HCT116 (cell line): ENCODE measurements at regions not wholly inside any gene's neighbourhood (a gene's known extent, or its start where the extent isn't known, plus 50 kb on each side); places are given as distances from the start of the nearest gene placed in this dataset.

Experiments
- ATAC-seq: fragments of 200-7000 bp; cut with Tn5 transposase; 2 replicates; pipeline ENCODE4 v1.9.1; 2020; ENCODE audit warnings: mild to moderate bottlenecking, moderate library complexity
- BruUV-seq: library from RNA; stranded (reverse); fragments of 400-500 nt; replicated peaks from 2 replicates; lab custom pipeline; 2021; lab: Mats Ljungman, UMichigan
- CTCF ChIA-PET: fragments of 300-600 bp; sonication (Branson Sonifier 250); formaldehyde crosslinking; loops from one replicate; lab custom pipeline; 2021; ENCODE audit warnings: antibody characterized with exemption; lab: Charles Lee
- POLR2A ChIA-PET: fragments of 300-600, 350-600 bp; sonication (Branson Sonifier 250); formaldehyde crosslinking; loops from one replicate; lab custom pipeline; 2021; ENCODE audit warnings: antibody characterized with exemption; lab: Charles Lee
- RAD21 ChIA-PET, 2 experiments: fragments of 300-600 bp; sonication (Branson Sonifier 250); formaldehyde crosslinking; loops; one replicate each; lab custom pipeline; 2023; ENCODE audit warnings: low total read pairs in 2 of 2; ENCODE audit not compliant: uncharacterized antibody in 2 of 2, unreplicated experiment in 2 of 2, low non-redundant PET in 1 of 2; lab: Charles Lee
- DNase-seq: peaks from one replicate; pipeline ENCODE4 v3.0.0-alpha.2; 2010; ENCODE audit warnings: low read depth, low spot score
- H2AFZ ChIP-seq: fragments of 200-600 bp; shearing (Covaris generic), sonication (generic); 2 replicates; pipeline ENCODE4 v1.6.1; 2017; ENCODE audit warnings: low read depth, mixed run types, mixed read lengths, antibody characterized with exemption, low read length; ENCODE audit not compliant: poor library complexity, severe bottlenecking
- H3K27ac ChIP-seq: 2 replicates; pipeline ENCODE4 v1.5.1; 2012; ENCODE audit warnings: low read depth, low read length
- H3K27me3 ChIP-seq: fragments of 200-600 bp; sonication (generic); 2 replicates; pipeline ENCODE4 v1.6.1; 2016; ENCODE audit warnings: mixed run types, low read length, mixed read lengths; ENCODE audit not compliant: insufficient read depth
- H3K36me3 ChIP-seq, 2 experiments: fragments of 200-500 bp in 1 of 2; fragments of 200-600 bp in 1 of 2; sonication (Bioruptor generic) in 1 of 2; sonication (generic) in 1 of 2; 2 replicates each; pipeline versions ENCODE4 v1.5.1 to v1.6.1; 2014 to 2016; ENCODE audit warnings: low read length in 2 of 2, inconsistent platforms in 1 of 2, mixed read lengths in 1 of 2, mixed run types in 1 of 2; ENCODE audit not compliant: insufficient read depth in 2 of 2, control insufficient read depth in 1 of 2
- H3K4me1 ChIP-seq, 2 experiments: fragments of 200-600 bp in 1 of 2; sonication (generic) in 1 of 2; 2 replicates each; pipeline versions ENCODE4 v1.5.1 to v1.6.1; 2012 to 2017; ENCODE audit warnings: low read length in 2 of 2, inconsistent platforms in 1 of 2, mild to moderate bottlenecking in 1 of 2, mixed read lengths in 1 of 2, mixed run types in 1 of 2, moderate library complexity in 1 of 2; ENCODE audit not compliant: insufficient read depth in 2 of 2, control insufficient read depth in 1 of 2
- H3K4me2 ChIP-seq: fragments of 200-600 bp; sonication (generic); 2 replicates; pipeline ENCODE4 v1.6.1; 2017; ENCODE audit warnings: mixed run types, low read length, mixed read lengths
- H3K4me3 ChIP-seq, 2 experiments: fragments of 200-600 bp in 1 of 2; sonication (generic) in 1 of 2; replicated peaks in 1 of 2; 2 replicates each; pipeline ENCODE4 v1.5.1; 2011 to 2016; ENCODE audit warnings: low read length in 2 of 2, control low read depth in 1 of 2, low read depth in 1 of 2, mild to moderate bottlenecking in 1 of 2, mixed read lengths in 1 of 2, mixed run types in 1 of 2
- H3K79me2 ChIP-seq: fragments of 200-600 bp; sonication (generic); 2 replicates; pipeline ENCODE4 v1.6.1; 2017; ENCODE audit warnings: mild to moderate bottlenecking, mixed run types, low read length, moderate library complexity, mixed read lengths; ENCODE audit not compliant: insufficient read depth
- H3K9ac ChIP-seq: fragments of 200-600 bp; sonication (generic); 2 replicates; pipeline ENCODE4 v1.6.1; 2016; ENCODE audit warnings: low read length, mixed read lengths
- H3K9me2 ChIP-seq: fragments of 200-600 bp; sonication (generic), shearing (Covaris generic); 2 replicates; pipeline ENCODE4 v1.6.1; 2017; ENCODE audit warnings: mixed run types, mild to moderate bottlenecking, moderate library complexity; ENCODE audit not compliant: insufficient read depth
- H3K9me3 ChIP-seq, 2 experiments: fragments of 200-500 bp in 1 of 2; fragments of 200-600 bp in 1 of 2; sonication (Bioruptor generic) in 1 of 2; sonication (generic) in 1 of 2; 2 replicates each; pipeline ENCODE4 v1.6.1; 2014 to 2017; ENCODE audit warnings: low read length in 2 of 2, mixed read lengths in 2 of 2, inconsistent platforms in 1 of 2, low read depth in 1 of 2, mild to moderate bottlenecking in 1 of 2, mixed run types in 1 of 2, moderate library complexity in 1 of 2; ENCODE audit not compliant: control insufficient read depth in 1 of 2, insufficient read depth in 1 of 2
- H4K20me1 ChIP-seq: fragments of 200-600 bp; sonication (generic), shearing (Covaris generic); 2 replicates; pipeline ENCODE4 v1.6.1; 2017; ENCODE audit warnings: mixed run types, mild to moderate bottlenecking, moderate library complexity; ENCODE audit not compliant: insufficient read depth
- ATF3 ChIP-seq: IDR thresholded peaks from 2 replicates; pipeline ENCODE4 v1.6.1; 2012
- CEBPB ChIP-seq: IDR thresholded peaks from 2 replicates; pipeline ENCODE4 v1.6.1; 2012; ENCODE audit warnings: low read depth
- ELF1 ChIP-seq: IDR thresholded peaks from 2 replicates; pipeline ENCODE4 v1.6.1; 2012; ENCODE audit warnings: low read depth, borderline replicate concordance
- EZH2 ChIP-seq: fragments of 200-600 bp; sonication (generic); IDR thresholded peaks from 2 replicates; pipeline ENCODE4 v1.6.1; 2017; ENCODE audit warnings: antibody characterized with exemption, mixed run types
- EZH2phosphoT487 ChIP-seq: fragments of 200-600 bp; IDR thresholded peaks from 2 replicates; pipeline ENCODE4 v1.6.1; 2018; ENCODE audit warnings: antibody characterized with exemption, borderline replicate concordance
- FOSL1 ChIP-seq: IDR thresholded peaks from 2 replicates; pipeline ENCODE4 v1.6.1; 2012; ENCODE audit warnings: low read depth
- MAX ChIP-seq: IDR thresholded peaks from 2 replicates; pipeline ENCODE4 v1.6.1; 2012
- POLR2A ChIP-seq: IDR thresholded peaks from 2 replicates; pipeline ENCODE4 v1.7.0; 2011; ENCODE audit warnings: borderline replicate concordance; ENCODE audit not compliant: insufficient read depth, insufficient read length; ENCODE audit errors: extremely low read depth
- POLR2AphosphoS5 ChIP-seq: IDR thresholded peaks from 2 replicates; pipeline ENCODE4 v1.6.1; 2011; ENCODE audit warnings: mild to moderate bottlenecking, low read depth, low read length, moderate library complexity
- RAD21 ChIP-seq: IDR thresholded peaks from 2 replicates; pipeline ENCODE4 v1.6.1; 2012; ENCODE audit warnings: low read depth, mild to moderate bottlenecking
- REST ChIP-seq: IDR thresholded peaks from 2 replicates; pipeline ENCODE4 v1.6.1; 2012; ENCODE audit warnings: low read depth
- SIN3A ChIP-seq: IDR thresholded peaks from 2 replicates; pipeline ENCODE4 v1.6.1; 2012; ENCODE audit warnings: low read depth
- SP1 ChIP-seq: IDR thresholded peaks from 2 replicates; pipeline ENCODE4 v1.6.1; 2012; ENCODE audit warnings: low read depth
- SRF ChIP-seq: IDR thresholded peaks from 2 replicates; pipeline ENCODE4 v1.6.1; 2012; ENCODE audit warnings: low read depth
- TCF7L2 ChIP-seq: IDR thresholded peaks from 2 replicates; pipeline ENCODE4 v1.7.0; 2011; ENCODE audit warnings: borderline replicate concordance, inconsistent platforms; ENCODE audit not compliant: insufficient read depth, insufficient read length; ENCODE audit errors: extremely low read depth
- YY1 ChIP-seq: IDR thresholded peaks from 2 replicates; pipeline ENCODE4 v1.6.1; 2011; ENCODE audit warnings: low read length, low read depth, moderate library complexity, mild to moderate bottlenecking; ENCODE audit not compliant: insufficient replicate concordance; ENCODE audit errors: extremely low read depth
- ZNF274 ChIP-seq: fragments of 200-500 bp; sonication (Bioruptor generic); IDR thresholded peaks from 2 replicates; pipeline ENCODE4 v1.6.1; 2014; ENCODE audit warnings: mild to moderate bottlenecking, low read depth, low read length, inconsistent platforms
- intact Hi-C: fragments of 100-400 bp; cut with micrococcal nuclease; formaldehyde crosslinking; loops from 2 replicates; pipeline ENCODE4 v1.10.0; 2022

GRCh38 chr5:167052791-167053190, 1238.7 kb upstream of the WWC1 start:
- CTCF ChIA-PET: no interaction called here
- no peak overlapping the region for H2AFZ ChIP-seq
- H4K20me1 ChIP-seq: no peaks in the 10 kb centered on the region
- no peak overlapping the region for H3K9ac ChIP-seq
- POLR2A ChIA-PET: no interaction called here
- no TSS peak for BruUV-seq
- H3K36me3 ChIP-seq: no peaks in the 10 kb centered on the region
- intact Hi-C loops: no loop called here
- no peak overlapping the region for H3K27ac ChIP-seq
- H3K9me3 ChIP-seq: peaks cover 0 to 4% of the 10 kb centered on the region in 2 experiments; a peak in 2 of 4 replicates
- no peak overlapping the region for H3K4me2 ChIP-seq
- no peaks in the 10 kb centered on the region for H3K4me1 ChIP-seq
- no peaks in the 10 kb centered on the region for H3K27me3 ChIP-seq
- no peaks in the 10 kb centered on the region for H3K79me2 ChIP-seq
- RAD21 ChIA-PET: no interaction called here
- ATAC-seq (no peak), DNase-seq (no peak)
- TF ChIP-seq MAX (no peak), POLR2AphosphoS5 (no peak), TCF7L2 (no peak), SIN3A (no peak), FOSL1 (no peak), ATF3 (no peak)
- no peak overlapping the region for H3K4me3 ChIP-seq
- H3K9me2 ChIP-seq: no peaks in the 10 kb centered on the region

GRCh38 chr5:167057665-167058064, 1233.8 kb upstream of the WWC1 start:
- no peaks in the 10 kb centered on the region for H3K27me3 ChIP-seq
- no peaks in the 10 kb centered on the region for H3K79me2 ChIP-seq
- ChIA-PET RAD21 (no interaction called here), CTCF (no interaction called here), POLR2A (no interaction called here)
- intact Hi-C loops: no loop called here
- H3K9ac ChIP-seq: no peak overlapping the region
- no peaks in the 10 kb centered on the region; a peak in 2 of 4 replicates for H3K9me3 ChIP-seq
- no peaks in the 10 kb centered on the region for H3K36me3 ChIP-seq
- no peak overlapping the region for H3K27ac ChIP-seq
- H3K4me2 ChIP-seq: no peak overlapping the region
- no peaks in the 10 kb centered on the region for H4K20me1 ChIP-seq
- no TSS peak for BruUV-seq
- no peaks in the 10 kb centered on the region for H3K4me1 ChIP-seq
- H2AFZ ChIP-seq: no peak overlapping the region
- H3K4me3 ChIP-seq: no peak overlapping the region
- ATAC-seq (no peak), DNase-seq (no peak)
- H3K9me2 ChIP-seq: no peaks in the 10 kb centered on the region
- TF ChIP-seq CEBPB: no peak
- TF ChIP-seq ELF1: no peak
- TF ChIP-seq ATF3: no peak
- TF ChIP-seq POLR2A: no peak
- no peak for TF ChIP-seq ZNF274
- no peak for TF ChIP-seq TCF7L2
- TF ChIP-seq RAD21: no peak
- no peak for TF ChIP-seq REST
- no peak for TF ChIP-seq SRF
- no peak for TF ChIP-seq EZH2phosphoT487
- no peak for TF ChIP-seq EZH2
- TF ChIP-seq YY1: no peak
- TF ChIP-seq MAX: no peak
- no peak for TF ChIP-seq SP1
